NCI-H460 (cell line): ENCODE measurements at regions not wholly inside any gene's neighbourhood (a gene's known extent, or its start where the extent isn't known, plus 50 kb on each side); places are given as distances from the start of the nearest gene placed in this dataset.

Experiments
- DNase-seq: peaks from one replicate; pipeline ENCODE4 v3.0.0-alpha.2; 2016; ENCODE audit warnings: low read depth; ENCODE audit errors: extremely low read depth

- DNase-seq, result no peak
Measured at GRCh38 chr7:8931906-8932646, 498.7 kb downstream of the NXPH1 start.

DNA sequence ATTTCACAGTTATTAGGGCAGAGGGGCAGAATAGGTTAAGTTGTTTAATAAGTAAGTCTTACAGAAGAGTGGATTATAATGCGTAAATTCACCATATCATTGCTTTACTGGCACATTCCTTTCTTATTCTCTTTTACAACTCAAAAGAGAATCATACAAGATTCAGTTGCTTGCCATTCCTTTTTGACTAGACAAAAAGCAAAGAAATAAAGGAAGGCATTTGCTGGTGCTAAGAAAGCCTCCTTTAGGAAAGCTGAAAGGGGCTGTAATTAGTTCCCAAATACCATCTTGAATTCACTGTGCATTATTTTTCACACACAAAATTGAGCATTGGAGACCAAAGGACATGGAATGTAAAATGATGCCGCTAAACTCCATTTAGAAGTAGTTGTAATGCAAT lies 499.3 kb downstream of the NXPH1 start:
- DNase-seq, result no peak

DNA sequence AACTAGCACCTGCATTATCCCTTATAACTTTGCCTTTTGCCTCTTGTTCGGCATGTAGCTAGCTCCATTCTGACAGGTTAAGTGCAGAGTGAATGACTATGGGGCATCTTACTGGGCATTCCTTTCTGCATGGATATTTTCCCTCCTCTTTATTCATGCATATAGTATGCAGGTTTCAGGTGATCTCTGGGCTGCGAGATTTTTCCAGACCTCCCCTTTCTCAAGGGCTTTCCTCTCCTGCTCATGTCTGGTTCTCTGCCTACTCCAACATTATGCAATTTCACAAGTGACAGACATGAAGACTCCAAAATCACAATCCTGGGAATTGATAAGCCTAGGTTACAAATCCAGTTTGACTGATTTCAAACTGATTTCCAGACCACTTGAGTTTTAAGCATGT lies 503.8 kb downstream of the NXPH1 start:
- DNase-seq, result no peak

DNA sequence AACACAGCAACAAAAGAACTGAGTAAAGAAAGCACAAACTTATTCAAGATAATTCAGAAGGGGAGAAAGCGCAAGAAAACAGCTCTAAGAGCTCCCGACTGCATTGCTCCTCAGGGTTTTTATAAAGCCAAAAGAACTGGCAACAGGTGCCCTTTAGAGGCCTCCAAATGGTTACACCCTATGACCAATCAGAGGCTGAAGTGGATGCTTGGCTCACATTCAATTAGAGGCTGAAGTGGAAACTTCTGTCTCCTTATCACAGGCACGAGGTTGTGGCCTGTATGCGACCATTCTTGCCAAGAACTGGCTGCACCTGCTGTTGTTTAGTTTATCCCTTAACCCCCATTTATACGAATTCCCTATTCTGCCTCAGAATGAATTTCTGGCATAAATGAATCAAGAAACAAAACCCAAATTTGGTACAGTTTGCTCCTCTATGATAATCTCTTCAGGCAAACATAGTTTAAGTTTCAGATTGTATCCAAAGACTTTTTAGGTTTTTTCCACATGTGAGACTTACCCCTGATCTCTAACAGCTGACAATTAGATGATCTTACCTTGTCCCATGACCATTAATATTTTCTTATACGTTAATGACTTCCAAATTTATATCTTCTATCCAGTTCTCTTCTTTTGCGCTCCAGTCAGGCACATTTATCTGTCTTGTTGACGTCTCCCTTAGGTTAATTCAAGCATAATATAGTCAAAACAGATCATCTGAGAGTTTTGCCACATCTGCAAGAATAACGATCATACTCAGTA lies 504.8 kb downstream of the NXPH1 start:
- no peak for DNase-seq

DNA sequence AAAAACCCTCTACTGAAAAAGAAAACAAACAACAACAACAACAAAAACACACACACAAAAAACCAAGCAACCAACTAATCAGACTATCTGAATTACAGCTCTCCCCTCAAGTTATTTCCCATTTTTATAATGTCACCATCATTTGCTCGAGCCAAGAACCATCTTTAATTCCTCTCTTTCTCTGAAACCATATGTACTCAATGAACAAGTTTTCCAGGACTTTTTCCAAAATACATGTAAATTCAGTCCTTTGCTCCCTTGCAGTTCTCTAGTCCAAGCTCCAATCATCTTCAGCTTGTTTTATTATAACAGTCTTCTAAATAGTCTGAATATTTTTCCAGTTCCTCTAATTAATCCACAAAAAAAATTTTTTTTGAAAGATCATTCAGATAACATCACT lies 506.0 kb downstream of the NXPH1 start:
- DNase-seq, result no peak

GRCh38 chr7:8963722-8964121 lies 530.3 kb downstream of the NXPH1 start:
- no peak for DNase-seq

- no peak for DNase-seq
Measured at GRCh38 chr7:8965177-8965576, 531.8 kb downstream of the NXPH1 start.

DNA sequence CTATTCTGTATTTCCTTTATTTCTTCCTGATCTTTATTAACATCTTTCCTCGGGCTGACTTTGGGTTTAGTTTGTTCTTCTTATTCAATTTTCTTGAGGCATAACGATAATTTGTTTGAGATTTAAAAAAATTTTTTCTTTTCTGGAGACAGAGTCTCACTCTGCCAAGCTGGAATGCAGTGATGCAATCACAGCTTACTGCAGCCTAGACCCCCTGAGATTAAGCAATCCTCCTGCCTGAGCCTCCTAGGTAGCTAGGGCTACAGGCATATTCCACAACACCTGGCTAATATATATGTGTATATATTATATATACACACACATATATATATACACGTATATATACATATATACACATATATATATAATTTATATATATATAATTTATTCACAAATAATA lies 540.2 kb downstream of the NXPH1 start:
- DNase-seq, result no peak

- DNase-seq, result no peak
Measured at GRCh38 chr7:8975681-8976080, 542.3 kb downstream of the NXPH1 start.

DNA sequence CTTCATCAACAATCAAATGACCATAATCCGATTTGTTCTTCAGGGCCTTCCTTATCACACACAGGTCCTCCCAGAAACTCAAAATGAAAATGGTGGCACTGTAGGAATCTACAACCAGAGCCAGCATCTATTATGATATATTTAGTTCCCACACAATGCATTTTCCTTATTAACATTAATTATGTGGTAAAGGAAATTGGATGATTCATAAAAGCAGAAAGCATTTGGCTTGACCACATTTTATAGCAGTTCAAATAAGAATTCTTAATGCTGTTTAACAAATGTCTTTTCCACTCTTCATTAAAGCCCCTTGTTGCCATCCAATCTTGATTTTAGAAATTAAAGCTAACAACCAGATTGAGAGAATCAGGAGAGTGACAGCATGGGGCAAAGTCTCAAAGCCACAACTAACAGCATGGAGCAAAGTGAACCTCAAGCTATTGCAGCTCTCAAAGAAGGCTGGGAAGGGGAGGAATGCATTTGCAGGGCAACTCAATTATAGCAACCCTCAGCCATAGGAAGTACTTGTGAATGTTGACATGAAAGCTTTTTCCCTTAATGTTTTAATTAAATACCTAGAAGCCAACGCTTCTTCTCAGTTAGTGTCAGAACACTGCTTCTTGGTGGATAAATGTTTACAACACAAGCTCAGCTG lies 549.1 kb downstream of the NXPH1 start:
- no peak for DNase-seq

DNA sequence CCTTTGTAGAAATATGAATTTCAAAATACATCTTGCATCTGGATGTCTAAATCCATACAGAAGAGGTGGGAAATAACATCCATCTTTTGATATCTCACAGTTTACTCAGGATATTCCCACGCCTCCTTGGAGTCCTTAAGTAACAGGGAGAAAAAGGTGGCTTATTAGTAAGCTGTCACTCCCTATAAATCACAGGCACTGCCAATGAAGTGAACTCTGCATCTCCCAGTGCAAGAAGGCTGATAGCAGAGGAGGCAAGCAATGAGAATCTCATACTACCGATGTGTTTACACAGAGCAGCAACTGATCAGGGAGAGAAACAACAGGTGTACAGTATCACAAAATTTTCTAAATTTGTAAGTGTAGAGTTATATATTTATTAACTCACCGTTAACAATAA lies 551.8 kb downstream of the NXPH1 start:
- no peak for DNase-seq

GRCh38 chr7:8988267-8988666 lies 554.9 kb downstream of the NXPH1 start:
- no peak for DNase-seq

- no peak for DNase-seq
Measured at GRCh38 chr7:8991159-8991558, 557.8 kb downstream of the NXPH1 start.

DNA sequence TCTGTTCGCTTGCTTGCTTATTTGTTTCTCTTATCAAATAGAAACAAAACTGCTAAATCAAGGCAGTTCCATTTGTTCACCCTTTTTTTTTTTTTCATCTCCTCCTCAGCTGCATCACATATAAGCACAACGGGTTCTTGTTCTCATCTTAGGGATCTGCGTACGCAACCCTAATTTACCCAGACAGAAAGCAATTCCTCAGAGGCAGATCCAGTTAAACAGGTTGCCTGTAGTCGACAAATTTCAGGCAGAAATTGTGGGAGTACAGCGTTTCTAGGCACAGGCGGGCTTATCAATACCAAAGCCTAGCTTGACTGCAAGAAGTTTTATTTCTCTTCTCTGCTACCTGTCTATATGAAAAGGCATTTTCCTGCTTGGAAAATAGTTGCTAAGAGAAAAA lies 565.4 kb downstream of the NXPH1 start:
- no peak for DNase-seq

- DNase-seq, result no peak
Measured at GRCh38 chr7:9013940-9014339, 580.5 kb downstream of the NXPH1 start.

DNA sequence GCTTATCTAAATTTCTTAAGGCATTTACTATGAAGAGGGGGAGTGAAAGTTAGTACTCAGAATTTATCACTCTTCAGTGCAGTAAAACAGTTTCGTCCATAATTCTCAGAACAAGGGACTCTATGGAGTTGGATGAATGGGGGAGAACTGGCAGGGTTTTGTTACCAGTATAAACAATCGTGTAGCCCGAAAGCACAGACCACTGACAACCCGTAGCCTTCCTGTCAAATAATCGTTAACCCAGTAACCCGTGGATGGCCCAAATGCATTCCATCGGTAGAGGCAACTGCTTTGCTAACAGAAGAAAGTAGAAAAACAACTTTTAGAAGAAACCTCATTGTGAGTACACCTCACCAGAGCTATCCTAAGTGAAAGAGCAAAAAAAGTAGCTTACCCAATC lies 583.9 kb downstream of the NXPH1 start:
- DNase-seq, result no peak

GRCh38 chr7:9022456-9022855 lies 589.0 kb downstream of the NXPH1 start:
- no peak for DNase-seq

DNA sequence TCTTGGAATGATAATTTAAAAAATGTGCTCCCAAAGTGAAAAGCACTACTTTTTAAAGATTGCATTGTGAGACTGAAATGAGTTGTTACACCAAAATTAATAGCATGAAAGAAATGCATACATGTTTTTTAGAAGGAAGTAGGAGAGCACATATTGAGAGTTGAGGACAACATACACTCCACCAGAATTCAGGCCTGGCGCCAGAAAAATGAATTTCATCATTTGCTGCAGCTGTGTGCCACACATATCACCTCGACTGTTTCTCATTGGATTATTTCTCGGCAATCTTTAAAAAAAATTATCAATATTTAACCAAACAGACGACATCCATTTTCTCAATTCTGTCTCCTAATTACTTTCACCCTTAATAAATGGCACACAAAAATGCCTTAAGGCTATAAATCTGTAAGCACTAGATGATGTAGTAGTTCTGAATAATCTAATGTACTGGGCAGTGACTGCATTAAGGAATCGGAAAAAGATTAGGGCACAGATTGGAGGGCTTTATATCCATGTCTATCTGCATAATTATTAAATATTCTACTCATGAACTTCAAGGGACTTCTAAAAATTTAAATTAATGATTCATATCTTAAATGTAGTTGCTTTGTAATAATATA lies 590.4 kb downstream of the NXPH1 start:
- no peak for DNase-seq

- DNase-seq, result no peak
Measured at GRCh38 chr7:9026121-9026520, 592.7 kb downstream of the NXPH1 start.

DNA sequence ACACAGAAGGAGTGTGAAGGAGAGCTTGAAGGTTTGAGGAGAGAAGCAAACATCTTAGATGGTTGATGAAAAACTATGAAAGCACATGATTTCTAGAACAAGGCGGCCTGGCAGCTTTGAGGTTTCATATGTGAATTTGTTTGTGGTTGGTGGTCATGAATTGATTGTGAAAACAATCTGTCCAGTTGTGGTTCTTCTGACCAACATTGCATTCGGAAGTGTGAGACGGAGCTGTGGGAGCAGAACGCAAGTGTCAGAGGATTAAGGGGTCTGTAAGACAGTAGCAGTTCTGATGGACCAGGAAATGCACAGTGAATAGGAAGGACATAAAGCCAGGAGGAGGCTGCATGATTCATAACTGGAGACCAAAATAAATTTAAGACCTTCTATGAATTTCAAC lies 594.6 kb downstream of the NXPH1 start:
- DNase-seq, result no peak
